ENCODE measurements at regions not wholly inside any gene's neighbourhood (a gene's known extent, or its start where the extent isn't known, plus 50 kb on each side); places are given as distances from the start of the nearest gene placed in this dataset.

- no peaks in the 10 kb centered on the region for H4K20me1 ChIP-seq (ENCODE audit: insufficient read depth)
- no peak overlapping the region for H3K27ac ChIP-seq (ENCODE audit: low read depth in 2 of 2, low read length in 1 of 2)
- no peak for DNase-seq
- no peak overlapping the region for H3K9ac ChIP-seq
- H3F3A ChIP-seq (replicated peaks; ENCODE audit: insufficient read depth), result no peaks in the 10 kb centered on the region
- no peak overlapping the region for H3K4me2 ChIP-seq
- no peaks in the 10 kb centered on the region for H3K4me1 ChIP-seq (ENCODE audit: control insufficient read depth in 1 of 2, insufficient read depth in 2 of 2, low read depth in 1 of 2, low read length in 1 of 2)
- TF ChIP-seq EZH2phosphoT487 (IDR thresholded peaks at IDR 0.05; ENCODE audit: borderline replicate concordance, low read depth) (no peak), IRF3 (IDR thresholded peaks at IDR 0.05; ENCODE audit: low read depth, low read length) (no peak), GABPA (IDR thresholded peaks at IDR 0.05; ENCODE audit: low read depth) (no peak), POLR2AphosphoS5 (IDR thresholded peaks at IDR 0.05; ENCODE audit: low read depth, low read length) (no peak), NFIC (IDR thresholded peaks at IDR 0.05; ENCODE audit: borderline replicate concordance) (no peak), SIN3A (IDR thresholded peaks at IDR 0.05; ENCODE audit: borderline replicate concordance, low read depth, low read length) (no peak), FOXM1 (IDR thresholded peaks at IDR 0.05; ENCODE audit: low read depth) (no peak), ZBTB33 (IDR thresholded peaks at IDR 0.05; ENCODE audit: borderline replicate concordance, low read depth) (no peak), CTCF (IDR thresholded peaks at IDR 0.05) (no peak), TEAD4 (IDR thresholded peaks at IDR 0.05; ENCODE audit: borderline replicate concordance, insufficient read depth) (no peak)
- H3K9me3 ChIP-seq, result no peaks in the 10 kb centered on the region
- WGBS (ENCODE audit: low lambda C conversion rate), result 68% methylated on average over 3 of the region's 3 CpGs
- H3K79me2 ChIP-seq (ENCODE audit: insufficient read depth), result no peaks in the 10 kb centered on the region
- H3K9me2 ChIP-seq, result no peaks in the 10 kb centered on the region
- no peaks in the 10 kb centered on the region for H3K27me3 ChIP-seq (ENCODE audit: insufficient read depth)
- H2AFZ ChIP-seq (ENCODE audit: low read depth), result no peak overlapping the region
- ChIA-PET CTCF (interaction anchor here (1.1 kb wide), 1 partner anchor 37 kb away, joined by 3 read pairs; no protein-coding TSS in a partner anchor), POLR2A (no interaction called here)
- H3K4me3 ChIP-seq (ENCODE audit: low read depth in 2 of 2, low read length in 1 of 2), result no peak overlapping the region
- H3K36me3 ChIP-seq (replicated peaks in 1 of 2; ENCODE audit: control insufficient read depth in 1 of 2, insufficient read depth in 2 of 2, low read length in 1 of 2), result no peaks in the 10 kb centered on the region
Observed at GRCh38 chr11:29243616-29244015, 773.2 kb downstream of the KCNA4 start.

GRCh38 chr11:29231991-29232390 is 784.8 kb downstream of the KCNA4 start:
- Histone ChIP-seq H3K9me3 (no peaks in the 10 kb centered on the region), H3K9me2 (no peaks in the 10 kb centered on the region)
- DNase-seq, result no peak

More at GRCh38 chr11:29231991-29232390, 784.8 kb downstream of the KCNA4 start:
- Histone ChIP-seq H2AFZ (ENCODE audit: low read depth) (no peak overlapping the region), H3K27me3 (ENCODE audit: insufficient read depth) (no peaks in the 10 kb centered on the region), H3K79me2 (ENCODE audit: insufficient read depth) (no peaks in the 10 kb centered on the region), H3K36me3 (replicated peaks in 1 of 2; ENCODE audit: control insufficient read depth in 1 of 2, insufficient read depth in 2 of 2, low read length in 1 of 2) (peaks cover 0 to 3% of the 10 kb centered on the region in 2 experiments), H3K27ac (ENCODE audit: low read depth in 2 of 2, low read length in 1 of 2) (no peak overlapping the region), H3K4me3 (ENCODE audit: low read depth in 2 of 2, low read length in 1 of 2) (no peak overlapping the region), H3K4me1 (ENCODE audit: control insufficient read depth in 1 of 2, insufficient read depth in 2 of 2, low read depth in 1 of 2, low read length in 1 of 2) (no peaks in the 10 kb centered on the region), H4K20me1 (ENCODE audit: insufficient read depth) (no peaks in the 10 kb centered on the region), H3F3A (replicated peaks; ENCODE audit: insufficient read depth) (no peaks in the 10 kb centered on the region), H3K4me2 (no peak overlapping the region), H3K9ac (no peak overlapping the region)
- POLR2A ChIA-PET, result no interaction called here
- CTCF ChIA-PET, result no interaction called here
- no peak for TF ChIP-seq IRF3 (IDR thresholded peaks at IDR 0.05; ENCODE audit: low read depth, low read length)
- TF ChIP-seq RAD21 (IDR thresholded peaks at IDR 0.05; ENCODE audit: low read length), result no peak
- TF ChIP-seq YY1 (IDR thresholded peaks at IDR 0.05; ENCODE audit: low read depth), result no peak
- TF ChIP-seq GATA2 (CRISPR knock-in tag; IDR thresholded peaks at IDR 0.05), result no peak
- TF ChIP-seq TAF1 (IDR thresholded peaks at IDR 0.05; ENCODE audit: borderline replicate concordance, low read depth, low read length), result no peak
- TF ChIP-seq CHD2 (IDR thresholded peaks at IDR 0.05; ENCODE audit: low read length, partially characterized antibody), result no peak
- no peak for TF ChIP-seq MAX (IDR thresholded peaks at IDR 0.05; ENCODE audit: low read depth)
- no peak for TF ChIP-seq USF2 (IDR thresholded peaks at IDR 0.05; ENCODE audit: borderline replicate concordance, low read depth, low read length)
- TF ChIP-seq JUND (IDR thresholded peaks at IDR 0.05), result no peak
- TF ChIP-seq RFX5 (IDR thresholded peaks at IDR 0.05; ENCODE audit: low read length), result no peak
- no peak for TF ChIP-seq FOSL2 (IDR thresholded peaks at IDR 0.05; ENCODE audit: borderline replicate concordance, low read depth)
- no peak for TF ChIP-seq FOXM1 (IDR thresholded peaks at IDR 0.05; ENCODE audit: low read depth)
- TF ChIP-seq EP300 (IDR thresholded peaks at IDR 0.05; ENCODE audit: borderline replicate concordance in 1 of 2, low read depth in 1 of 2, low read length in 1 of 2), result no peak
- no peak for TF ChIP-seq EZH2phosphoT487 (IDR thresholded peaks at IDR 0.05; ENCODE audit: borderline replicate concordance, low read depth)
- TF ChIP-seq NRF1 (IDR thresholded peaks at IDR 0.05; ENCODE audit: low read depth, low read length), result no peak
- WGBS (ENCODE audit: low lambda C conversion rate), result 30% methylated on average over 4 of the region's 4 CpGs
